WERI-Rb-1 (cell line): ENCODE measurements at regions not wholly inside any gene's neighbourhood (a gene's known extent, or its start where the extent isn't known, plus 50 kb on each side); places are given as distances from the start of the nearest gene placed in this dataset.

Experiments
- DNase-seq: peaks from one replicate; pipeline ENCODE4 v3.0.0-alpha.2; 2020
- H3K27ac ChIP-seq: fragments of 250-450 bp; sonication (Bioruptor Pico); 2 replicates; pipeline ENCODE4 v1.5.1; 2020; ENCODE audit warnings: mild to moderate bottlenecking, moderate library complexity
- H3K27me3 ChIP-seq: fragments of 250-450 bp; sonication (Bioruptor Pico); 2 replicates; pipeline ENCODE4 v1.5.1; 2021; ENCODE audit warnings: mild to moderate bottlenecking, low read depth, moderate library complexity; ENCODE audit not compliant: insufficient read depth, severe bottlenecking
- H3K36me3 ChIP-seq: fragments of 250-450 bp; sonication (Bioruptor Pico); 2 replicates; pipeline ENCODE4 v1.5.1; 2020; ENCODE audit warnings: mild to moderate bottlenecking, moderate library complexity
- H3K4me3 ChIP-seq: 2 replicates; pipeline ENCODE4 v1.5.1; 2011; ENCODE audit warnings: low read depth, mild to moderate bottlenecking, control low read depth, low read length
- H3K9me3 ChIP-seq: fragments of 250-450 bp; sonication (Bioruptor Pico); 2 replicates; pipeline ENCODE4 v1.5.1; 2021; ENCODE audit warnings: mild to moderate bottlenecking, moderate library complexity; ENCODE audit not compliant: severe bottlenecking
- CTCF ChIP-seq: IDR thresholded peaks from 2 replicates; pipeline ENCODE4 v1.5.1; 2011; ENCODE audit warnings: low read depth, mild to moderate bottlenecking, control low read depth, inconsistent platforms, low read length

DNA sequence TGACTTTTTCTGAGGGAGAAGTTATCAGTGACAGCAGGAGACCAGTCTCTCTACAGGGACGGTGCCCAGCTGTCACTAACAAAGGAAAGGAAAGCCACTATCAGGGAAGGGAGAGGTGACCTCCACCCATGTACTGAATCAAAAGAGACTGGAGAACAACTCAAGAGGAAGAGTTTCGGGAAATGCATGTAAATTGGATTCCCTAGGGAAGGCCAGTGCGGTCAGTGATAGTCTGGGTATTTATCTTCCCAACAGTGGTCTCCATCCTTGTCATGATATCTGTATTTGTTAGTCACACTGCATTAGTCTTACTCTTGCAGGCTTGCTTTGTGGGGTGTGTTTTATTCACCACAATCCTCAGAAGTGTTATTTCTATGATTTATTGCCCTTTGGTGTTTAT, 193.4 kb upstream of the KIRREL3 start:
- H3K36me3 ChIP-seq = no peaks in the 10 kb centered on the region
- no peak overlapping the region for H3K4me3 ChIP-seq
- H3K27me3 ChIP-seq = no peaks in the 10 kb centered on the region

DNA sequence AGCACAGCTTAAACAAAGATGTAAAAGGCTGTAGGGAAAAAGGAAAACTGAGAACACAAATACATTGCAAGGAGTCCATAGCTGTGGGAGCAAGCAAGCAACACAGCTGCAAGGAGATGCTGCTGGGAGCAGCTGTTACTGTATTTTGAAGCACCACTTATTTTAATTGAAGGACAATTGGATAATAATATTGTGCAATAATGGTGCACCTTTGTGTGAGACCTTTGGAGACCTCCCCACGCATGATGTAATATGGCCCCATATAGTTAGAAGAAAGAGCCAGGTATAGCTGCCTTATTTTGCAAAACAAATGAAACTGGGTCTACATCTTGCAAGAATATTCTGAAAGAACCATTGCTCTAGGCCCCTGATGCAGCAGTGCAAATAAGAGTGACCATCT, 191.1 kb upstream of the KIRREL3 start:
- no peak overlapping the region for H3K27ac ChIP-seq
- no peaks in the 10 kb centered on the region for H3K9me3 ChIP-seq
- H3K4me3 ChIP-seq = no peak overlapping the region
- TF ChIP-seq CTCF = no peak
- no peak for DNase-seq
- H3K27me3 ChIP-seq = no peaks in the 10 kb centered on the region
- no peaks in the 10 kb centered on the region for H3K36me3 ChIP-seq

More for the DNA sequence above, 193.4 kb upstream of the KIRREL3 start:
- no peak for TF ChIP-seq CTCF
- no peaks in the 10 kb centered on the region for H3K9me3 ChIP-seq
- no peak for DNase-seq
- no peak overlapping the region for H3K27ac ChIP-seq

GRCh38 chr11:127191261-127191660, 190.7 kb upstream of the KIRREL3 start:
- no peak for DNase-seq
- no peaks in the 10 kb centered on the region for H3K36me3 ChIP-seq
- H3K27ac ChIP-seq = no peak overlapping the region
- no peaks in the 10 kb centered on the region for H3K27me3 ChIP-seq
- no peak for TF ChIP-seq CTCF
- H3K4me3 ChIP-seq = no peak overlapping the region
- no peaks in the 10 kb centered on the region for H3K9me3 ChIP-seq

GRCh38 chr11:127182586-127183203, 182.1 kb upstream of the KIRREL3 start:
- no peaks in the 10 kb centered on the region for H3K36me3 ChIP-seq
- DNase-seq = peak; percentile 9
- H3K4me3 ChIP-seq = no peak overlapping the region
- H3K9me3 ChIP-seq = no peaks in the 10 kb centered on the region
- H3K27me3 ChIP-seq = no peaks in the 10 kb centered on the region
- TF ChIP-seq CTCF = no peak
- H3K27ac ChIP-seq = no peak overlapping the region

- Histone ChIP-seq H3K27ac (no peak overlapping the region), H3K36me3 (no peaks in the 10 kb centered on the region)
These were observed 156.7 kb upstream of the KIRREL3 start for GRCh38 chr11:127157225-127157624.

More at GRCh38 chr11:127157225-127157624, 156.7 kb upstream of the KIRREL3 start:
- Histone ChIP-seq H3K4me3 (no peak overlapping the region), H3K9me3 (no peaks in the 10 kb centered on the region), H3K27me3 (no peaks in the 10 kb centered on the region)
- peak; percentile 45; the same call in 1 of the 2 replicates for TF ChIP-seq CTCF
- peak; percentile 7 for DNase-seq
